Sigmoid colon (tissue), 4 donors: ENCODE measurements at regions not wholly inside any gene's neighbourhood (a gene's known extent, or its start where the extent isn't known, plus 50 kb on each side); places are given as distances from the start of the nearest gene placed in this dataset.

Experiments
- CTCF ChIP-seq, 4 experiments: fragments of 450-650 bp in 3 of 4; fragments of 200-600 bp in 1 of 4; IDR thresholded peaks; one replicate each; pipeline ENCODE4 v1.5.1; 2016 to 2019; ENCODE audit warnings: antibody characterized with exemption in 4 of 4, mild to moderate bottlenecking in 3 of 4, moderate library complexity in 2 of 4
- EP300 ChIP-seq, 4 donors: sonication (generic); formaldehyde crosslinking; IDR thresholded peaks; one replicate each; pipeline ENCODE4 v1.6.1; 2017; ENCODE audit warnings: antibody characterized with exemption in 4 of 4
- POLR2A ChIP-seq, 2 donors: fragments of 450-650 bp; IDR thresholded peaks; one replicate each; pipeline ENCODE4 v1.6.1; 2016; ENCODE audit warnings: antibody characterized with exemption in 2 of 2, mild to moderate bottlenecking in 2 of 2, moderate library complexity in 2 of 2
- POLR2AphosphoS5 ChIP-seq, 4 donors: sonication (generic); formaldehyde crosslinking; IDR thresholded peaks; one replicate each; pipeline ENCODE4 v1.6.1; 2017; ENCODE audit warnings: antibody characterized with exemption in 4 of 4

GRCh38 chr5:124544366-124545055 is 201.9 kb downstream of the ZNF608 start:
- TF ChIP-seq EP300 (IDR thresholded peaks at IDR 0.05) (no peak), CTCF (IDR thresholded peaks at IDR 0.05) (no peak), POLR2AphosphoS5 (IDR thresholded peaks at IDR 0.05) (no peak), POLR2A (IDR thresholded peaks at IDR 0.05) (no peak)
